Activated CD8-positive, alpha-beta memory T cell treated with anti-CD3 and anti-CD28 coated beads for 48 hours (primary cell): ENCODE measurements at regions not wholly inside any gene's neighbourhood (a gene's known extent, or its start where the extent isn't known, plus 50 kb on each side); places are given as distances from the start of the nearest gene placed in this dataset.

Experiments used
- DNase-seq, 3 experiments: peaks; one replicate each; pipeline ENCODE4 v3.0.0-alpha.2; 2020; ENCODE audit warnings: low read depth in 2 of 3, low spot score in 2 of 3

GRCh38 chr5:110027527-110028322 lies 338.0 kb downstream of the MAN2A1 start:
- no peak for DNase-seq

DNA sequence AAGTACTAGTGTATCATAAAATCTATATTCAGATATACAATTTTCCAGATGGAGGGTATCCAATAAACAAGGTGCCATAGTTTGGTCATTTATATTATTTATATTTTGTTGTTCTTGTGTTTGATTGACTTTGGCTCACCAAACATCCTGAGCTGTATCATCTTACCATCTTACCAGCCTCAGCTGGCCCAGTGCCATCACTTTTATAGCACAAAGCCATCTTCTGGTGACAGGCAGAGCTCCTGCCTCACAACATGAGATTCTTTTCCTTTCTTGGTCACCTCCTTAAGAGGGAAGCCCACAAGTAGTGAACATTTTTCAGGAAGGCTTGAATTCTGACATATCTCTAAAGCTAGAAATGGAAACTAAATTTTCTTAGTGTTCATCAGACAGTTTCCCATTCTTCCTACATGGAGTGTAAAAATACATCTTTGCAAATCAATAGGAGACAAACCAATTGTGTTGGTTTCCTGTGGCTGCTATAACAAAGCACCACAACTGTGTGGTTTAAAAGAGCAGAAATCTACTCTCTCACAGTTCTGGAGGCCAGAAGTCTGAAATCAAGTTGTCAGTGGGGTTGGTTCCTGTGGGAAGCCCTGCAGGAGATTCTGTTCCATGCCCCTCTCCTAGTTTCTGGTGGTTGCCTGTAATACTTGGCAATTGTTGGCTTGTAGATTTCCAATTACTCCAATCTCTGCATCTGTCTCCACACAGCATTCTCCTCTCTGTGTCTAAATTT lies 341.8 kb downstream of the MAN2A1 start:
- no peak for DNase-seq

DNA sequence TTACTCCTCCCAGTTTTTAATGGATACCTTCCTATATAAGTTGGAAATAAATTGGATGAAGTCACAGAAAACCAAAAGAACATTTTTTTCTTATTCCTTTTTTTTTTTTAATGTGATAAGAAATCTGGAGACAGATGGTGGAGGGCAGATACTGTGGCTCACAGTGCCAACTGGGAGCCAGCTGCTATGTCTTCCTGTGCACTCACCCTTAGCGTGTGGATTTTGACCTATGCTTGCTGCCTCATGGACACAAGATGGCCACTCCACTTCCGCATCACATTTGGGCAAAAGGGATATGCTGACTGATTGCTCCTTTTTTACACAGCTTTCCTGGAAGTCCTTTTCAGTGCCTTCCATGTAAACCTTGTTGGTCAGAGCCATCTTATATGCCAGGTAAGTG lies 342.6 kb downstream of the MAN2A1 start:
- no peak for DNase-seq

- no peak for DNase-seq
Measured at GRCh38 chr5:110034056-110034600, 344.4 kb downstream of the MAN2A1 start.

DNA sequence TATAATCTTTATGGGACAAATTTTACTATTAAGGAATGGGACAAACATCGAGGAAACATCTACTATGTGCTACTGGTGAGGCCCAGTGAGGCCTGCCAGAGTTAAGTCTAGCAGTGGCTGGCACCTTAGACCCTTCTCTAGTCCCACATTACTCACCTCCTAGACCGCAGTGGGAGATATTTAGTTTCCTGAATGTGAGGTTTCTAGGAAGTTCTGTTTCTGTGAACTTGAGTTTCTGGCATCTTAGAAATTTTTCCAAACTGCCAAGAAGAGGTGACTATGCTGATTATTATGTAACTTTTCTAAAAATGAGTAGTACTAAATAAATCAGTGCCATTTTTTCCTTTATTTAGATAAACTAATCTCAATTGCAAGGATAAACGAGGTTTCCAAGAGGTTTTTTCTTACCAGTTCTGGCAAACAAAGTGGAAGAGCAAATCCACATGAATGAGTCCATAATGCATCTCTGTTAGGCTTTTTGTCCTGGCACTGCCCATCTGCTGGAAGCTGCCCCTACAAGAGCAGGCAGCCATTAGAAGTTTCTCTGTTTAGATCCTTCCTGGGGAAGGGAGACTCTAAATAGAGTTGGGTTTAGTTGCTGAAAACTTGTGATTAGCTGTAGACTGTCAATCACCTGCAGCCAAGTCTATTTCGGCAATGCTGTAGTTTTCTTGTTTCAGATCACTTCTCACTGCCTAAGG lies 348.7 kb downstream of the MAN2A1 start:
- DNase-seq = no peak

DNA sequence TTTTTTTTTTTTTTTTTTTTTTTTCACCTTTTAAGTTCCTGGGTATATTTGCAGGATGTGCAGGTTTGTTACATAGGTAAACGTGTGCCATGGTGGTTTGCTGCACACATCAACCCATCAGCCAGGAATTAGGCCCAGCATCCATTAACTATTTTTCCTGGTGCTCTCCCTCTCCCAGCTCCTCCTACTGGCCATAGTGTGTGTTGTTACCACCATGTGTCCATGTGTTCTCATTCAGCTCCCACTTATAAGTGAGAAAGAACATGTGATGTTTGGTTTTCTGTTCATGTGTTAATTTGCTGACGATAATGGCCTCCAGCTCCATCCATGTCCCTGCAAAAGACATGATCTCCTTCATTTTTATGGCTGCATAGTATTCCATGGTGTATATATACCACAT lies 350.5 kb downstream of the MAN2A1 start:
- DNase-seq = no peak

GRCh38 chr5:110043025-110043424 lies 353.3 kb downstream of the MAN2A1 start:
- DNase-seq = no peak

DNA sequence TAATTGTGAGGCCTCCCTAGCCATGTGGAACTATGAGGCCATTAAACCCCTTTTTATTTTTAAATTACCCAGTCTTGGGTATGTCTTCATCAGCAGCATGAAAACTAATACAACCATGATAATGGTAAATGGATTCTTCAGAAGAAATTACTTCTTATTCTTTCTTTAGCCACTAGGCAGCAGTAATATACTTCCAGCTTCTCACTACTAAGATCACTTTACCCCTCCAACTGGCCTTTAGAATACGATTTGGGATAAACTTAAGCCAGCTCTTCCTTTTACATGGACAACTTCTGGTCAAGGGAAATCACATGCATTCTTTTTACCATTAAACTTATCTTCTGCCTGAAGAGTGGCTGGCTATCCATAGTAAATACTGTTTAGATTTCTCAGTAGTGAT lies 355.4 kb downstream of the MAN2A1 start:
- no peak for DNase-seq

DNA sequence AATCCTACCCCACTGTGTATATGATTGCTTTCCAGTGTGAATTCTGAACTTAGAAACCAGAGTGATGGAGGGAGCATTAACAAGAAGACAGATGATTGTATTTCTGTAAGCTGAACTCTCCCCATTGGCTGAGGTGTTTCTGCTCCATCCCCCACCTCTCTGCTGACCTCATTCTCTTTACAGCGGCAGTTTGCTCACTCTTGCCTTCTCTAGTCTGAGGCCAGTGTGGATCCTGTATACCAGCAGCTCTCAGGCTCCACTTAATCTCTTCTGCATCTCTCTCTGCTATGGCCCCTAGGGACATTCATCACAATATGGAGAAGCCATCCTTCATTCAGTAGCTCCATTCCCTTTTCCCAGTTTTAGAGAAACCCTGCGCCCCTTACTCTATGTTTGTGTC lies 358.8 kb downstream of the MAN2A1 start:
- no peak for DNase-seq

DNA sequence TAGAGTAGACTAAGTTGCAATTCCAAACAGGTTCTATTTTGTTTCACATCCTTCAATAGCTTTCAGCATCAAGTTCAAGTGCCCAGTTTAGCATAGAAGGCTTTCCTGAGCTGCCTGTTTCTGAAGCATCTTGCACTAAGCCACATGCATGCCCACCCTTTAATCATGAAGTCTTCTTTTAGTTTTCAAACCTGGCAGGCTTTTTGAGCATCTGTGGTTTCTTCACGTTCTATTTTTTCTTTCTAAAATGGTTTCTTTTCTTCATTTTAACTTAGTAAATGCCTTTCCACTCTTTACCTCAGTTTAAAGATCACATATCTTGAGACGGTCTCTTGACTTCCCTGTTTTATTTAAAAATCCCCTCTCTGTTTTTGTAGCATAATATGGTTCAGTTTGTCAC lies 360.1 kb downstream of the MAN2A1 start:
- no peak for DNase-seq

DNA sequence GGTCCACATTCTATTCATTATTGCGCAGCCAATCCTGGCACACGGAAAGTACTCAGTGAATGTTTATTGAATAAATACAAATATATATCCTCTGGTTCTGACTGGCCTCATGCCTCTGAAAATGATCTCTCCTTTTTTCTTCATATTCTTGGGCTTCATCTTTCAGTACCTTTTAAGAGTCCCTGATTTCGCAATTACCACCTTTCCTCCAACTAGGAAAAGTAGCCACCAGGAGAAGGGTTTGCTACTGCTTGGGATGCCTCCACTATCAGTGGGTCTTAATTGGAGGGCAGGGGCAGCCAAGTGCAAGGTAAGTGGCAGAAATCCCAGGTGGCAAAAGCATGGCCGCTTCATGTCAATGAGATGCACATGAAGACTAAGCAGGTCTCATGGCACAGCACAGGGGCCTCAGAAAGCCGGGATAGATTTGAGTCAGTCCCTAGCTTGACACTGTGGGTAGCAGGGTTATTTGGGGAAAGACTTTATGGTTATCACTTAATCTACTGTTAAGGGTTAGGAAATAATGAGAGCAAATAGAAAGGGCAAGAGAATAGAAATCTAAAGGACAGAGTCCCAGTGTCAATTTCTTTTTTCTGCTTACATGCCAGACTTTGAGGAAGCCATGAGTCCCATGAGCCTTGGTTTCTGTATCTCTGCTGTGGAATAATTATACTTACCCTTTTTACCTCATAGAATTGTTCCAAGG lies 361.1 kb downstream of the MAN2A1 start:
- DNase-seq = no peak

GRCh38 chr5:110053205-110053604 lies 363.5 kb downstream of the MAN2A1 start:
- no peak for DNase-seq

GRCh38 chr5:110053824-110054223 lies 364.1 kb downstream of the MAN2A1 start:
- no peak for DNase-seq

GRCh38 chr5:110054240-110054639 lies 364.5 kb downstream of the MAN2A1 start:
- DNase-seq = peak in 2 of 3 experiments; percentile 18 to 31

- DNase-seq = no peak
Measured at GRCh38 chr5:110055302-110055701, 365.6 kb downstream of the MAN2A1 start.

- no peak for DNase-seq
Measured at GRCh38 chr5:110056580-110057114, 366.9 kb downstream of the MAN2A1 start.

DNA sequence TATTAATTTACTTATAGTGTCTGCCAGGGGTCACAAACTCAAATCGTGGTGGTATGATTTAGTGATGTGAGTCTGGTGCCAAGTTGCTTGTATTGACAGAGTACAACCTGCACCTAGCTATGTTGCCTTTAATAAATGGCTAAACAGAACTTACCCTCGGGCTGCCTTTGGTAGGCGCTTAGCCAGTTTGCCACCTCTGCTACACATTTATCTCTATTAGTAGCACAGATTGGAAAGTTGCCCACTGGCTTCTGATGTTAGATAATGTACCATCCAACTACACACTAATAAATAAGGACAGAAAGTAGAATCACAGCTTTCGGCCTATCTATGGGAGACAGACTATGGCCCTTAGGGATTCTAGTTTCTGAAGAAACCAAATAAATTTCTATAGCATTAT lies 368.4 kb downstream of the MAN2A1 start:
- no peak for DNase-seq

DNA sequence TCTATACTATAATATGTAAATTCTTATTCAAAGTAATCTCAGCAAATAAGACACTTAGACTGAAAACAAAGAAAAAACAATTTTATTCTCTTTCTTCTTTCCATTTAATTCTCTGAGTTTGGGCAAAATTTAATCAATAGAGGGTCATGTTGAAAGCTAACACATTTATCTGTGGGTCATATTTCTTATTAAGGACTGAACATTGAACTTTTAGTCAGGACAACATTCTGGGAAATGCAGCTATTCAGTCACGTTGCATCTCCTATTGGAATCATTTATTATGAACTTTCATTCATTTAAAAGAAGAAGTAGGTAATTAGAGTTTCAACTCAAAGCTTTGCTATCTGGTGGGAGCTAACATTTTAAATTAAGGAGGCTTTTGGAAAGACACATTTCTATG lies 372.5 kb downstream of the MAN2A1 start:
- no peak for DNase-seq

- DNase-seq = no peak
Measured at GRCh38 chr5:110063640-110064602, 374.2 kb downstream of the MAN2A1 start.
